Parathyroid adenoma (tissue), 2 donors: ENCODE measurements at regions not wholly inside any gene's neighbourhood (a gene's known extent, or its start where the extent isn't known, plus 50 kb on each side); places are given as distances from the start of the nearest gene placed in this dataset.

ENCODE experiments used
- H2AFZ ChIP-seq: fragments of 300-600 bp; sonication (generic); one replicate; pipeline ENCODE4 v1.7.0; 2017; ENCODE audit warnings: antibody characterized with exemption, mild to moderate bottlenecking
- H3K27ac ChIP-seq: fragments of 300-600 bp; sonication (generic); one replicate; pipeline ENCODE4 v1.7.0; 2017
- H3K27me3 ChIP-seq: fragments of 300-600 bp; sonication (generic); one replicate; pipeline ENCODE4 v1.7.0; 2017; ENCODE audit warnings: low read length; ENCODE audit not compliant: control insufficient read depth, insufficient read depth
- H3K36me3 ChIP-seq: fragments of 300-600 bp; sonication (generic); one replicate; pipeline ENCODE4 v1.7.0; 2017; ENCODE audit warnings: low read length; ENCODE audit not compliant: control insufficient read depth, insufficient read depth
- H3K4me1 ChIP-seq: fragments of 300-600 bp; sonication (generic); one replicate; pipeline ENCODE4 v1.7.0; 2017; ENCODE audit warnings: control low read depth
- H3K4me2 ChIP-seq: fragments of 300-600 bp; sonication (generic); one replicate; pipeline ENCODE4 v1.7.0; 2017; ENCODE audit warnings: low read length
- H3K4me3 ChIP-seq: fragments of 300-600 bp; sonication (generic); one replicate; pipeline ENCODE4 v1.7.0; 2017; ENCODE audit warnings: low read depth, low read length
- H3K79me2 ChIP-seq: fragments of 300-600 bp; sonication (generic); one replicate; pipeline ENCODE4 v1.7.0; 2017; ENCODE audit warnings: control low read depth
- H3K9ac ChIP-seq: fragments of 300-600 bp; sonication (generic); one replicate; pipeline ENCODE4 v1.7.0; 2017; ENCODE audit warnings: mild to moderate bottlenecking
- H3K9me3 ChIP-seq: fragments of 300-600 bp; sonication (generic); one replicate; pipeline ENCODE4 v1.7.0; 2017; ENCODE audit warnings: low read length; ENCODE audit not compliant: control insufficient read depth
- TF ChIP-seq, protein P1 (sequence below): fragments of 300-600 bp; sonication (generic); IDR thresholded peaks from one replicate; pipeline ENCODE4 v1.7.0; 2017; ENCODE audit warnings: antibody characterized with exemption, mild to moderate bottlenecking
- donor health status: primary hyperparathyroidism.

DNA sequence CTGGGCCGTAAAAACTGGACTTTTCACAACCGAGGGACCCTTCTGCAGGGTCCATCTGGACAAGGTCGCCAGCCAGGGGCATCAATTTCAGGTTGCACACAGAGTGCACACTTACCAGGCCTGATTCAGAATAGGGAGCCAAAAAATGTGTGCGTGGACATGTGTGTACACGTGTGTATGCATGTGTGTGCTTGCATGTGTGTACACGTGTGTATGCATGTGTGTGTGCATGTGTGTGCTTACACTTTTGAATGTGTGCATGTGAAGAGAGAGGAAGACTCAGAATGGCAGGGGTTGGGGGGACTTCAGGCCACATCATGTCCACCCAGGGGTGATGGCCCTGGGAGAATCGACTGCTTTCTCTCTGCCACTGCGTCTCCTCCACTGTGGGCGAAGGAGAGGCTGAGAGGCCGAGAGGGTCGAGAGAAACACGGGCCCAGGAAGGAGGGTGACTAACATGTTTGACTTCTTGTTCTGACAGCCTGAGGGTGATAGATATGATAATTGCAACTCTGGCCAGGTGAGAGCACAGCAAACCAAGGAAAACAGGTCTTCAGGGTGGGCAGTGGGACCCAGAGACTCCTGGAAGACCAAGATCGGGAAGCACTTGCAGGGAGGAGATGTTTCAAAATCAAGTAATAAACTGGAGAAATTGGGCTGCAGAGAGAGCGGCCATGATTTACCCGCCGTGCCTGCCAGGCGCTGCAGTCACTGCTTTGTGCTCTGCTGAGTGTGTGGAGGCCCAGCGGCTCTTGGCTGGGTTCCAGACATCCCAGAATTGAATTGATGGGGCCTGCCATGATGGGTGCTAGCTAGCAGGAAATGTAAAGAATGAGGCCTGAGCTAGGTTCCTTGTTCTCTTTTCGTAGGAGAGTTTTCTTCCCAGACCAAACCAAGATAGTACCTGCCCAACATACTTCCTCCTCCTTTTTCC is 310.8 kb downstream of the QKI start:
- Histone ChIP-seq H3K4me1 (no peaks in the 10 kb centered on the region), H3K9ac (no peak overlapping the region), H2AFZ (no peak overlapping the region), H3K9me3 (no peaks in the 10 kb centered on the region), H3K79me2 (no peaks in the 10 kb centered on the region), H3K27me3 (no peaks in the 10 kb centered on the region), H3K4me3 (no peak overlapping the region), H3K27ac (no peak overlapping the region), H3K4me2 (no peak overlapping the region), H3K36me3 (no peaks in the 10 kb centered on the region)
- TF ChIP-seq, protein P1, sequence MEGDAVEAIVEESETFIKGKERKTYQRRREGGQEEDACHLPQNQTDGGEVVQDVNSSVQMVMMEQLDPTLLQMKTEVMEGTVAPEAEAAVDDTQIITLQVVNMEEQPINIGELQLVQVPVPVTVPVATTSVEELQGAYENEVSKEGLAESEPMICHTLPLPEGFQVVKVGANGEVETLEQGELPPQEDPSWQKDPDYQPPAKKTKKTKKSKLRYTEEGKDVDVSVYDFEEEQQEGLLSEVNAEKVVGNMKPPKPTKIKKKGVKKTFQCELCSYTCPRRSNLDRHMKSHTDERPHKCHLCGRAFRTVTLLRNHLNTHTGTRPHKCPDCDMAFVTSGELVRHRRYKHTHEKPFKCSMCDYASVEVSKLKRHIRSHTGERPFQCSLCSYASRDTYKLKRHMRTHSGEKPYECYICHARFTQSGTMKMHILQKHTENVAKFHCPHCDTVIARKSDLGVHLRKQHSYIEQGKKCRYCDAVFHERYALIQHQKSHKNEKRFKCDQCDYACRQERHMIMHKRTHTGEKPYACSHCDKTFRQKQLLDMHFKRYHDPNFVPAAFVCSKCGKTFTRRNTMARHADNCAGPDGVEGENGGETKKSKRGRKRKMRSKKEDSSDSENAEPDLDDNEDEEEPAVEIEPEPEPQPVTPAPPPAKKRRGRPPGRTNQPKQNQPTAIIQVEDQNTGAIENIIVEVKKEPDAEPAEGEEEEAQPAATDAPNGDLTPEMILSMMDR, result no peak

DNA sequence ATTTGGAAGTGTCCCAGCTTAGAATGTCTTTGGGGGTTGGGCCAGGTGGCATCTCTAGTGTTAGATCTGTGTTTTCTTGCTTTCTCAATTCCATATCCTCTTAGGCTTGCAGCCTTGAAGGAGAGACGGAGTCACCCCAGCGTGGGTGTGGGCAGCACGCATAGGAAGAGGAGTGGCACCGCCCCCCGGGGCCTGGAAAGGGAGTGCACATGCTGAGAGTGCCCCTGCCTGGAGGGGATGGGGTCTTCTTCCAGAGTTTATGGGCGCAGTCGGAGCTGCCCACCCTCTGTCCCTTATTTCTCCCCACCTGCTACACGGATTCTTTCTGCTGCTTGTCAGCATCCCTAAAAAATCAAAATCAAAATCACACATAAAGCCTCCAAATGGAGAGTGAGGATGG is 309.7 kb downstream of the QKI start:
- Histone ChIP-seq H3K4me3 (no peak overlapping the region), H3K4me1 (no peaks in the 10 kb centered on the region), H2AFZ (no peak overlapping the region), H3K27me3 (no peaks in the 10 kb centered on the region), H3K4me2 (no peak overlapping the region), H3K27ac (no peak overlapping the region), H3K79me2 (no peaks in the 10 kb centered on the region), H3K9ac (no peak overlapping the region), H3K36me3 (no peaks in the 10 kb centered on the region), H3K9me3 (no peaks in the 10 kb centered on the region)
- TF ChIP-seq, protein P1, result no peak

DNA sequence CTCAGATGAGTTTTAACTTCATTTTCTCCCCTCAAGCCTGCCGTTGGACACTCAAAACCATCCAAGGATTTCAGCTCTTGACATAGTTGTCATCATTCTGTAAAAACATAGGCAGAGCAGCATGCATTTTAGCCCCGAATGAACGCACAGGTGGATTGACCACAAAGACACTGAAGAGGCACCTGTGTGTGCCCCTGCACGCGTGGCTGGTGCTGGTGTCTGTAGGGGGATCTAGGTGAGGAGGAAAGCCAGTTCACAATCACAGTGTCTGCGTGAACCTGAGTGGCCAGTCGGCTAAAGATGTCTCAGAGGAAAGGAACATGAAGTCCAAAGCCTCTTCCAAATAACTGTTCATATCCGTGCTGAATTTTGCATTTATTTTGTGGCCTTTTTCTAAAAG is 309.2 kb downstream of the QKI start:
- no peaks in the 10 kb centered on the region for H3K9me3 ChIP-seq
- TF ChIP-seq, protein P1, result no peak
- no peaks in the 10 kb centered on the region for H3K27me3 ChIP-seq
- no peaks in the 10 kb centered on the region for H3K79me2 ChIP-seq
- no peak overlapping the region for H3K9ac ChIP-seq
- no peaks in the 10 kb centered on the region for H3K36me3 ChIP-seq
- no peak overlapping the region for H2AFZ ChIP-seq
- H3K27ac ChIP-seq, result no peak overlapping the region
- H3K4me3 ChIP-seq, result no peak overlapping the region
- no peak overlapping the region for H3K4me2 ChIP-seq
- no peaks in the 10 kb centered on the region for H3K4me1 ChIP-seq

DNA sequence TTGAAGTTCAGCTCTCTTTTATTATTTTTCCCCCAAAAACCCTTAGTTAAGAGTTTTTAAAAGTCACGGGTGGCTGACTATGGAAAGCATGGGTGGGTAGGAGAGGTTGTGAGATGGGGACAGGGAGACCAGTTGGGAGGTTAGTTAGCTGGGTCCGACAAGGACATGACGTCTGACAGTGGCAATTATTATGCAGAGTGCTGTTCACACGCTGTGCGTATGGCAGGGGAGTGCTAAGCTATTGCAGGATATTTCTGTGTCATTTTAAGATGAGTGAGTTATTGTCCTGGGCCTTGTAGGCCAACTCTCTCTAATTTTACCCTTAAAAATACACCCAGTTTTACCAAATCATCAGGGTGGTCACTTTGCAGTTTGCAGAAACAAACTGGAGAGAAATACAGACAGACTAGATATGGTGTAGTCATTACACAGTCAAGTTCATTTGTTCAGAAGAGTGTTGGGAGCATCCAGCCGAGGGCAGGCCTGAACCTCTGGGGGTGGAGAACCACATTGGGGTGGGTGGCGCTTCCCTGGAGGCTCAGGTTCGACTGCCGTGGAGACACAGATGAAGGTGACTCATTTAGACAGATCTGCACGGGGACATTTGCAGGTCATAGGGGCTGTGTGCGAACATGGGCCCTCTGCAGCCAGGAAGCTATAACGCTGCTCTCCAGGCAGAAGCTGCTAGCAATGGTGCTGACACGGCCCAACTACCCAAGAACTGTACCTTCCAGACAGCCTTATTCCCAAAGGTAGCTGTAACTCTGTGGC is 307.6 kb downstream of the QKI start:
- Histone ChIP-seq H2AFZ (no peak overlapping the region), H3K4me1 (no peaks in the 10 kb centered on the region), H3K9me3 (no peaks in the 10 kb centered on the region), H3K4me2 (no peak overlapping the region), H3K79me2 (no peaks in the 10 kb centered on the region), H3K4me3 (no peak overlapping the region), H3K36me3 (no peaks in the 10 kb centered on the region), H3K27me3 (no peaks in the 10 kb centered on the region), H3K9ac (no peak overlapping the region), H3K27ac (no peak overlapping the region)
- TF ChIP-seq, protein P1, result no peak
